H1 (cell line): ENCODE measurements at regions not wholly inside any gene's neighbourhood (a gene's known extent, or its start where the extent isn't known, plus 50 kb on each side); places are given as distances from the start of the nearest gene placed in this dataset.

Experiments used
- CTCF ChIA-PET: fragments of 300-600 bp; sonication (Branson Sonifier 250); formaldehyde crosslinking; loops from one replicate; lab custom pipeline; 2021; ENCODE audit not compliant: partially characterized antibody; lab: Charles Lee
- POLR2A ChIA-PET: fragments of 300-600 bp; sonication (Branson Sonifier 250); formaldehyde crosslinking; loops from one replicate; lab custom pipeline; 2021; ENCODE audit warnings: inconsistent platforms; ENCODE audit not compliant: partially characterized antibody; lab: Charles Lee
- DNase-seq, 2 experiments: peaks; one replicate each; pipeline versions ENCODE4 v3.0.0 to v3.0.0-alpha.2; 2010 to 2022; ENCODE audit warnings: low spot score in 2 of 2, low read depth in 1 of 2, mixed read lengths in 1 of 2
- FAIRE-seq: peaks from 2 replicates; lab custom pipeline; 2011; peaks lifted over from hg19 to GRCh38; lab: Jason Lieb, UNC
- H2AFZ ChIP-seq: 2 replicates; pipeline ENCODE4 v1.8.1; 2012; ENCODE audit warnings: low read length, inconsistent platforms
- H2AK5ac ChIP-seq: 2 replicates; pipeline ENCODE4 v1.6.1; 2013; ENCODE audit warnings: low read depth, low read length
- H2BK120ac ChIP-seq: replicated peaks from 2 replicates; pipeline ENCODE3; 2013; ENCODE audit warnings: low read depth, low read length, inconsistent platforms
- H2BK12ac ChIP-seq: 2 replicates; pipeline ENCODE4 v1.6.1; 2013; ENCODE audit warnings: low read depth, low read length
- H2BK15ac ChIP-seq: 2 replicates; pipeline ENCODE4 v1.6.1; 2013; ENCODE audit warnings: low read length
- H2BK20ac ChIP-seq: 2 replicates; pipeline ENCODE4 v1.6.1; 2013; ENCODE audit warnings: low read length
- H2BK5ac ChIP-seq: 2 replicates; pipeline ENCODE4 v1.6.1; 2013; ENCODE audit warnings: low read depth, low read length
- H3K14ac ChIP-seq: 2 replicates; pipeline ENCODE4 v1.6.1; 2013; ENCODE audit warnings: inconsistent platforms; ENCODE audit not compliant: insufficient read length
- H3K18ac ChIP-seq: 2 replicates; pipeline ENCODE4 v1.6.1; 2013; ENCODE audit warnings: low read length; ENCODE audit errors: extremely low read depth
- H3K23ac ChIP-seq: 2 replicates; pipeline ENCODE4 v1.6.1; 2013; ENCODE audit warnings: inconsistent platforms; ENCODE audit not compliant: insufficient read length
- H3K23me2 ChIP-seq: 2 replicates; pipeline ENCODE4 v1.6.1; 2013; ENCODE audit warnings: low read depth, low read length
- H3K27ac ChIP-seq: 2 replicates; pipeline ENCODE4 v1.6.1; 2011; ENCODE audit warnings: low read depth, low read length, inconsistent platforms
- H3K27me3 ChIP-seq, 4 experiments: replicated peaks in 1 of 4; 1 replicate in 1 of 4; 2 replicates in 3 of 4; pipeline versions ENCODE4 v1.6.1 to v1.8.1; 2011 to 2013; ENCODE audit warnings: low read length in 3 of 4, mild to moderate bottlenecking in 3 of 4, inconsistent platforms in 2 of 4, mixed read lengths in 2 of 4, moderate library complexity in 1 of 4; ENCODE audit not compliant: control insufficient read depth in 3 of 4, insufficient read depth in 3 of 4; ENCODE audit errors: extremely low read depth in 1 of 4
- H3K36me3 ChIP-seq, 4 experiments: 2 replicates each; pipeline versions ENCODE4 v1.6.1 to v1.8.1; 2011 to 2013; ENCODE audit warnings: mild to moderate bottlenecking in 4 of 4, low read length in 3 of 4, moderate library complexity in 2 of 4, control low read depth in 1 of 4, inconsistent platforms in 1 of 4; ENCODE audit not compliant: insufficient read depth in 4 of 4, control insufficient read depth in 2 of 4
- H3K4ac ChIP-seq: replicated peaks from 2 replicates; pipeline ENCODE3; 2013; ENCODE audit warnings: low read length, low read depth, mixed read lengths, inconsistent platforms; ENCODE audit not compliant: insufficient read length
- H3K4me1 ChIP-seq, 4 experiments: replicated peaks in 1 of 4; 1 replicate in 1 of 4; 2 replicates in 3 of 4; pipeline versions ENCODE4 v1.6.1 to v1.8.1; 2011 to 2013; ENCODE audit warnings: low read length in 3 of 4, inconsistent platforms in 2 of 4, mixed read lengths in 1 of 4; ENCODE audit not compliant: insufficient read depth in 4 of 4, control insufficient read depth in 3 of 4
- H3K4me2 ChIP-seq, 2 experiments: 2 replicates each; pipeline versions ENCODE4 v1.6.1 to v1.8.1; 2011 to 2013; ENCODE audit warnings: low read depth in 2 of 2, low read length in 2 of 2, control low read depth in 1 of 2, inconsistent platforms in 1 of 2, mild to moderate bottlenecking in 1 of 2; ENCODE audit not compliant: insufficient read depth in 1 of 2
- H3K4me3 ChIP-seq, 4 experiments: fragments of 200-600, 300-600 bp in 1 of 4; sonication (generic), shearing (Covaris generic), sonication (Bioruptor Twin) in 1 of 4; 2 replicates each; pipeline versions ENCODE4 v1.5.1 to v1.8.1; 2011 to 2016; ENCODE audit warnings: low read length in 4 of 4, low read depth in 3 of 4, control low read depth in 2 of 4, inconsistent platforms in 2 of 4, mild to moderate bottlenecking in 2 of 4, mixed read lengths in 1 of 4, moderate library complexity in 1 of 4; ENCODE audit not compliant: insufficient read depth in 2 of 4; ENCODE audit errors: extremely low read depth in 1 of 4
- H3K56ac ChIP-seq: replicated peaks from 2 replicates; pipeline ENCODE3; 2013; ENCODE audit warnings: low read depth, mild to moderate bottlenecking, mixed read lengths, low read length, inconsistent platforms; ENCODE audit not compliant: insufficient read length
- H3K79me1 ChIP-seq: 2 replicates; pipeline ENCODE4 v1.6.1; 2013; ENCODE audit warnings: low read depth, low read length, control low read depth
- H3K79me2 ChIP-seq, 2 experiments: 2 replicates each; pipeline versions ENCODE4 v1.6.1 to v1.8.1; 2012 to 2013; ENCODE audit warnings: low read length in 2 of 2, mild to moderate bottlenecking in 2 of 2, inconsistent platforms in 1 of 2; ENCODE audit not compliant: insufficient read depth in 2 of 2, control insufficient read depth in 1 of 2
- H3K9ac ChIP-seq, 4 experiments: replicated peaks in 1 of 4; 1 replicate in 1 of 4; 2 replicates in 3 of 4; pipeline versions ENCODE4 v1.6.1 to v1.8.1; 2011 to 2013; ENCODE audit warnings: low read depth in 3 of 4, low read length in 3 of 4, control low read depth in 2 of 4, mild to moderate bottlenecking in 2 of 4, moderate library complexity in 2 of 4, inconsistent platforms in 1 of 4; ENCODE audit errors: extremely low read depth in 1 of 4
- H3K9me3 ChIP-seq, 2 experiments: 2 replicates each; pipeline versions ENCODE4 v1.6.1 to v1.8.1; 2012 to 2013; ENCODE audit warnings: mild to moderate bottlenecking in 2 of 2, moderate library complexity in 2 of 2, control low read depth in 1 of 2, inconsistent platforms in 1 of 2, low read depth in 1 of 2, low read length in 1 of 2, mixed read lengths in 1 of 2; ENCODE audit not compliant: insufficient read depth in 2 of 2
- H4K20me1 ChIP-seq, 2 experiments: replicated peaks in 1 of 2; 2 replicates each; pipeline versions ENCODE3 to v1.8.1; 2011 to 2013; ENCODE audit warnings: inconsistent platforms in 2 of 2, low read length in 2 of 2, mild to moderate bottlenecking in 1 of 2; ENCODE audit not compliant: insufficient read depth in 2 of 2, control insufficient read depth in 1 of 2
- H4K5ac ChIP-seq: 2 replicates; pipeline ENCODE4 v1.6.1; 2013; ENCODE audit warnings: low read length, low read depth, mixed read lengths, inconsistent platforms; ENCODE audit not compliant: insufficient read length
- H4K8ac ChIP-seq: 2 replicates; pipeline ENCODE4 v1.8.0; 2013; ENCODE audit warnings: mild to moderate bottlenecking, moderate library complexity, low read length, inconsistent platforms; ENCODE audit not compliant: insufficient read depth; ENCODE audit errors: extremely low read depth
- H4K91ac ChIP-seq: replicated peaks from 2 replicates; pipeline ENCODE3; 2013; ENCODE audit warnings: low read length, mixed read lengths, inconsistent platforms; ENCODE audit not compliant: insufficient read length
- E2F6 ChIP-seq: IDR thresholded peaks from 2 replicates; pipeline ENCODE4 v1.6.1; 2012; ENCODE audit warnings: inconsistent platforms
- GTF2F1 ChIP-seq: IDR thresholded peaks from 2 replicates; pipeline ENCODE4 v1.6.1; 2012; ENCODE audit warnings: low read depth, low read length, improper control_type of control experiment, borderline replicate concordance
- KDM4A ChIP-seq: IDR thresholded peaks from one replicate; pipeline ENCODE4 v1.7.1; 2012; ENCODE audit warnings: low read depth, mild to moderate bottlenecking, moderate library complexity, low read length, inconsistent platforms; ENCODE audit not compliant: severe bottlenecking
- SP1 ChIP-seq: IDR thresholded peaks from 2 replicates; pipeline ENCODE4 v1.6.1; 2011; ENCODE audit warnings: low read depth, low read length
- WGBS, 2 experiments: shearing (Covaris generic) in 1 of 2; methylation state at CpG; one replicate each; pipeline versions ENCODE4 v1.1.6 to v1.1.7; 2013 to 2015; ENCODE audit warnings: low lambda C conversion rate in 2 of 2, mixed read lengths in 2 of 2, inconsistent platforms in 1 of 2, low coverage in 1 of 2, missing lambda C conversion rate in 1 of 2; ENCODE audit not compliant: insufficient replicate concordance in 2 of 2, insufficient coverage in 1 of 2, insufficient read length in 1 of 2; ENCODE audit errors: extremely low coverage in 1 of 2, missing lambda C conversion rate in 1 of 2; 5-methylcytosine and 5-hydroxymethylcytosine counted together

DNA sequence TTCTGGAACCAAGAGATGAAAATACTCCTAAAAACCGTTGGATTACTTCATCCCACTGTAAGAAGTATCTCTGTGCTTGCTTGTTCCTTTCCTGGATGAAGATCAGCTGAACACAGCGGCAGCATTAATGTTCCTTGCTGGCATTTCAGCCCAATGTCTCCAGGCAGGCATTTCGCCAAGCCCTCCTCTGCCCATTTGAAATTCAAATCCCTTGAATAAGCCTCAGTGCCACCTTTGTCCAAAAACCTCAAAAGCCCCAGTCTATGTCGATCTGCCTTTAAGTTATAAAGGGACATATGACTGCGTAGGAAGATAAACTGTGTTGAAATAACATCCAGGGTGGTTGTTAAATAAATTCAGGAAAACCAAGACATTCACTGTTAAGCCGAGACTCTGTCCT is 156.8 kb upstream of the PDZRN3 start:
- no peak for FAIRE-seq
- Histone ChIP-seq H2BK120ac (no peak overlapping the region), H3K18ac (no peak overlapping the region), H2BK5ac (no peak overlapping the region), H3K27ac (no peak overlapping the region), H2BK12ac (no peak overlapping the region), H3K14ac (no peak overlapping the region), H3K4me2 (no peak overlapping the region), H3K79me1 (no peaks in the 10 kb centered on the region), H3K36me3 (no peaks in the 10 kb centered on the region), H2BK20ac (no peak overlapping the region), H3K23ac (no peak overlapping the region), H2AK5ac (no peak overlapping the region), H3K23me2 (no peaks in the 10 kb centered on the region; the same call in 1 of the 2 replicates), H3K4ac (no peak overlapping the region), H3K56ac (no peak overlapping the region), H2AFZ (0 out of 2 replicates have a peak overlapping the region, but pooled peaks have one; percentile 14), H4K8ac (no peak overlapping the region), H3K9me3 (no peaks in the 10 kb centered on the region), H3K4me1 (0 out of 7 replicates have a peak, but pooled peaks cover 0 to 2% (median 0%) of the 10 kb centered on the region in 4 experiments), H3K79me2 (no peaks in the 10 kb centered on the region), H4K5ac (no peak overlapping the region), H3K4me3 (no peak overlapping the region), H3K9ac (no peak overlapping the region), H4K91ac (no peak overlapping the region), H2BK15ac (no peak overlapping the region), H3K27me3 (peaks cover 0 to 1% (median 0%) of the 10 kb centered on the region in 4 experiments; a peak in 1 of 7 replicates), H4K20me1 (no peaks in the 10 kb centered on the region)
- ChIA-PET CTCF (no interaction called here), POLR2A (no interaction called here)
- no peak for DNase-seq
- 86% methylated on average over 6 of the region's 6 CpGs; no CpG with 5 or more reads in 1 of the 2 experiments for WGBS, 2 experiments
- TF ChIP-seq E2F6: no peak
- TF ChIP-seq KDM4A: no peak
- TF ChIP-seq GTF2F1: no peak
- TF ChIP-seq SP1: no peak
